ENCODE measurements at regions not wholly inside any gene's neighbourhood (a gene's known extent, or its start where the extent isn't known, plus 50 kb on each side); places are given as distances from the start of the nearest gene placed in this dataset.
"Not testable (repeated sequence)": the region's sequence is repeated elsewhere in the genome, so short reads cannot be mapped to it uniquely, and the experiment has no call there.

- no peak for DNase-seq (ENCODE audit: low read depth)
- no peak overlapping the region for H3K4me3 ChIP-seq (ENCODE audit: low read depth, low read length)
Measured at GRCh38 chr5:40453689-40454088, 226.0 kb upstream of the PTGER4 start.

GRCh38 chr5:40452874-40453624, 226.7 kb upstream of the PTGER4 start:
- no peak for DNase-seq (ENCODE audit: low read depth)

GRCh38 chr5:40447438-40447837, 232.3 kb upstream of the PTGER4 start:
- H3K4me3 ChIP-seq (ENCODE audit: low read depth, low read length) = no peak overlapping the region
- peak; percentile 27 for DNase-seq (ENCODE audit: low read depth)

More at GRCh38 chr5:40452874-40453624, 226.7 kb upstream of the PTGER4 start:
- H3K4me3 ChIP-seq (ENCODE audit: low read depth, low read length) = no peak overlapping the region

- H3K4me3 ChIP-seq (ENCODE audit: low read depth, low read length) = no peak overlapping the region
- peak; percentile 75 for DNase-seq (ENCODE audit: low read depth)
Measured at GRCh38 chr5:40446910-40447309, 232.8 kb upstream of the PTGER4 start.

- no peak overlapping the region for H3K4me3 ChIP-seq (ENCODE audit: low read depth, low read length)
- DNase-seq (ENCODE audit: low read depth) = peak; percentile 49
Measured at GRCh38 chr5:40442346-40442745, 237.4 kb upstream of the PTGER4 start.

GRCh38 chr5:40441733-40442132, 238.0 kb upstream of the PTGER4 start:
- H3K4me3 ChIP-seq (ENCODE audit: low read depth, low read length) = no peak overlapping the region
- no peak for DNase-seq (ENCODE audit: low read depth)

GRCh38 chr5:40440746-40441145, 239.0 kb upstream of the PTGER4 start:
- DNase-seq (ENCODE audit: low read depth) = no peak
- H3K4me3 ChIP-seq (ENCODE audit: low read depth, low read length) = no peak overlapping the region

GRCh38 chr5:40439103-40439502, 240.6 kb upstream of the PTGER4 start:
- H3K4me3 ChIP-seq (ENCODE audit: low read depth, low read length); DNase-seq (ENCODE audit: low read depth): not testable (repeated sequence)

- not testable (repeated sequence) for DNase-seq (ENCODE audit: low read depth); H3K4me3 ChIP-seq (ENCODE audit: low read depth, low read length)
Measured at GRCh38 chr5:40438646-40439045, 241.1 kb upstream of the PTGER4 start.

- peak; percentile 58 for DNase-seq (ENCODE audit: low read depth)
- H3K4me3 ChIP-seq (ENCODE audit: low read depth, low read length) = no peak overlapping the region
Measured at GRCh38 chr5:40437452-40437861, 242.3 kb upstream of the PTGER4 start.

GRCh38 chr5:40436535-40437237, 243.0 kb upstream of the PTGER4 start:
- H3K4me3 ChIP-seq (ENCODE audit: low read depth, low read length) = no peak overlapping the region
- no peak for DNase-seq (ENCODE audit: low read depth)

- not testable (repeated sequence) for H3K4me3 ChIP-seq (ENCODE audit: low read depth, low read length); DNase-seq (ENCODE audit: low read depth)
Measured at GRCh38 chr5:40435706-40436105, 244.0 kb upstream of the PTGER4 start.

- H3K4me3 ChIP-seq (ENCODE audit: low read depth, low read length) = no peak overlapping the region
- DNase-seq (ENCODE audit: low read depth) = no peak
Measured at GRCh38 chr5:40432836-40433235, 246.9 kb upstream of the PTGER4 start.

- no peak for DNase-seq (ENCODE audit: low read depth)
Measured at GRCh38 chr5:40431734-40432133, 248.0 kb upstream of the PTGER4 start.

GRCh38 chr5:40430101-40430710, 249.5 kb upstream of the PTGER4 start:
- DNase-seq (ENCODE audit: low read depth) = no peak

More at GRCh38 chr5:40431734-40432133, 248.0 kb upstream of the PTGER4 start:
- no peak overlapping the region for H3K4me3 ChIP-seq (ENCODE audit: low read depth, low read length)

GRCh38 chr5:40429258-40430100, 250.2 kb upstream of the PTGER4 start:
- peak; percentile 63 for DNase-seq (ENCODE audit: low read depth)

More at GRCh38 chr5:40430101-40430710, 249.5 kb upstream of the PTGER4 start:
- H3K4me3 ChIP-seq (ENCODE audit: low read depth, low read length) = no peak overlapping the region

GRCh38 chr5:40428815-40429214, 250.9 kb upstream of the PTGER4 start:
- DNase-seq (ENCODE audit: low read depth) = no peak
- no peak overlapping the region for H3K4me3 ChIP-seq (ENCODE audit: low read depth, low read length)

More at GRCh38 chr5:40429258-40430100, 250.2 kb upstream of the PTGER4 start:
- no peak overlapping the region for H3K4me3 ChIP-seq (ENCODE audit: low read depth, low read length)

GRCh38 chr5:40428126-40428525, 251.6 kb upstream of the PTGER4 start:
- H3K4me3 ChIP-seq (ENCODE audit: low read depth, low read length) = no peak overlapping the region
- peak; percentile 87 for DNase-seq (ENCODE audit: low read depth)

- H3K4me3 ChIP-seq (ENCODE audit: low read depth, low read length); DNase-seq (ENCODE audit: low read depth): not testable (repeated sequence)
Measured at GRCh38 chr5:40417046-40417810, 262.5 kb upstream of the PTGER4 start.

Data from skeletal muscle cell (primary cell).